H1 (cell line): ENCODE measurements at regions not wholly inside any gene's neighbourhood (a gene's known extent, or its start where the extent isn't known, plus 50 kb on each side); places are given as distances from the start of the nearest gene placed in this dataset.
"Not testable (repeated sequence)": the region's sequence is repeated elsewhere in the genome, so short reads cannot be mapped to it uniquely, and the experiment has no call there.

ENCODE experiments used
- CTCF ChIA-PET: fragments of 300-600 bp; sonication (Branson Sonifier 250); formaldehyde crosslinking; loops from one replicate; lab custom pipeline; 2021; ENCODE audit not compliant: partially characterized antibody; lab: Charles Lee
- POLR2A ChIA-PET: fragments of 300-600 bp; sonication (Branson Sonifier 250); formaldehyde crosslinking; loops from one replicate; lab custom pipeline; 2021; ENCODE audit warnings: inconsistent platforms; ENCODE audit not compliant: partially characterized antibody; lab: Charles Lee
- DNase-seq, 2 experiments: peaks; one replicate each; pipeline versions ENCODE4 v3.0.0 to v3.0.0-alpha.2; 2010 to 2022; ENCODE audit warnings: low spot score in 2 of 2, low read depth in 1 of 2, mixed read lengths in 1 of 2
- FAIRE-seq: peaks from 2 replicates; lab custom pipeline; 2011; peaks lifted over from hg19 to GRCh38; lab: Jason Lieb, UNC
- H2AFZ ChIP-seq: 2 replicates; pipeline ENCODE4 v1.8.1; 2012; ENCODE audit warnings: low read length, inconsistent platforms
- H2AK5ac ChIP-seq: 2 replicates; pipeline ENCODE4 v1.6.1; 2013; ENCODE audit warnings: low read depth, low read length
- H2BK120ac ChIP-seq: replicated peaks from 2 replicates; pipeline ENCODE3; 2013; ENCODE audit warnings: low read depth, low read length, inconsistent platforms
- H2BK12ac ChIP-seq: 2 replicates; pipeline ENCODE4 v1.6.1; 2013; ENCODE audit warnings: low read depth, low read length
- H2BK15ac ChIP-seq: 2 replicates; pipeline ENCODE4 v1.6.1; 2013; ENCODE audit warnings: low read length
- H2BK20ac ChIP-seq: 2 replicates; pipeline ENCODE4 v1.6.1; 2013; ENCODE audit warnings: low read length
- H2BK5ac ChIP-seq: 2 replicates; pipeline ENCODE4 v1.6.1; 2013; ENCODE audit warnings: low read depth, low read length
- H3K14ac ChIP-seq: 2 replicates; pipeline ENCODE4 v1.6.1; 2013; ENCODE audit warnings: inconsistent platforms; ENCODE audit not compliant: insufficient read length
- H3K18ac ChIP-seq: 2 replicates; pipeline ENCODE4 v1.6.1; 2013; ENCODE audit warnings: low read length; ENCODE audit errors: extremely low read depth
- H3K23ac ChIP-seq: 2 replicates; pipeline ENCODE4 v1.6.1; 2013; ENCODE audit warnings: inconsistent platforms; ENCODE audit not compliant: insufficient read length
- H3K23me2 ChIP-seq: 2 replicates; pipeline ENCODE4 v1.6.1; 2013; ENCODE audit warnings: low read depth, low read length
- H3K27ac ChIP-seq: 2 replicates; pipeline ENCODE4 v1.6.1; 2011; ENCODE audit warnings: low read depth, low read length, inconsistent platforms
- H3K27me3 ChIP-seq, 4 experiments: replicated peaks in 1 of 4; 1 replicate in 1 of 4; 2 replicates in 3 of 4; pipeline versions ENCODE4 v1.6.1 to v1.8.1; 2011 to 2013; ENCODE audit warnings: low read length in 3 of 4, mild to moderate bottlenecking in 3 of 4, inconsistent platforms in 2 of 4, mixed read lengths in 2 of 4, moderate library complexity in 1 of 4; ENCODE audit not compliant: control insufficient read depth in 3 of 4, insufficient read depth in 3 of 4; ENCODE audit errors: extremely low read depth in 1 of 4
- H3K36me3 ChIP-seq, 4 experiments: 2 replicates each; pipeline versions ENCODE4 v1.6.1 to v1.8.1; 2011 to 2013; ENCODE audit warnings: mild to moderate bottlenecking in 4 of 4, low read length in 3 of 4, moderate library complexity in 2 of 4, control low read depth in 1 of 4, inconsistent platforms in 1 of 4; ENCODE audit not compliant: insufficient read depth in 4 of 4, control insufficient read depth in 2 of 4
- H3K4ac ChIP-seq: replicated peaks from 2 replicates; pipeline ENCODE3; 2013; ENCODE audit warnings: low read length, low read depth, mixed read lengths, inconsistent platforms; ENCODE audit not compliant: insufficient read length
- H3K4me1 ChIP-seq, 4 experiments: replicated peaks in 1 of 4; 1 replicate in 1 of 4; 2 replicates in 3 of 4; pipeline versions ENCODE4 v1.6.1 to v1.8.1; 2011 to 2013; ENCODE audit warnings: low read length in 3 of 4, inconsistent platforms in 2 of 4, mixed read lengths in 1 of 4; ENCODE audit not compliant: insufficient read depth in 4 of 4, control insufficient read depth in 3 of 4
- H3K4me2 ChIP-seq, 2 experiments: 2 replicates each; pipeline versions ENCODE4 v1.6.1 to v1.8.1; 2011 to 2013; ENCODE audit warnings: low read depth in 2 of 2, low read length in 2 of 2, control low read depth in 1 of 2, inconsistent platforms in 1 of 2, mild to moderate bottlenecking in 1 of 2; ENCODE audit not compliant: insufficient read depth in 1 of 2
- H3K4me3 ChIP-seq, 4 experiments: fragments of 200-600, 300-600 bp in 1 of 4; sonication (generic), shearing (Covaris generic), sonication (Bioruptor Twin) in 1 of 4; 2 replicates each; pipeline versions ENCODE4 v1.5.1 to v1.8.1; 2011 to 2016; ENCODE audit warnings: low read length in 4 of 4, low read depth in 3 of 4, control low read depth in 2 of 4, inconsistent platforms in 2 of 4, mild to moderate bottlenecking in 2 of 4, mixed read lengths in 1 of 4, moderate library complexity in 1 of 4; ENCODE audit not compliant: insufficient read depth in 2 of 4; ENCODE audit errors: extremely low read depth in 1 of 4
- H3K56ac ChIP-seq: replicated peaks from 2 replicates; pipeline ENCODE3; 2013; ENCODE audit warnings: low read depth, mild to moderate bottlenecking, mixed read lengths, low read length, inconsistent platforms; ENCODE audit not compliant: insufficient read length
- H3K79me1 ChIP-seq: 2 replicates; pipeline ENCODE4 v1.6.1; 2013; ENCODE audit warnings: low read depth, low read length, control low read depth
- H3K79me2 ChIP-seq, 2 experiments: 2 replicates each; pipeline versions ENCODE4 v1.6.1 to v1.8.1; 2012 to 2013; ENCODE audit warnings: low read length in 2 of 2, mild to moderate bottlenecking in 2 of 2, inconsistent platforms in 1 of 2; ENCODE audit not compliant: insufficient read depth in 2 of 2, control insufficient read depth in 1 of 2
- H3K9ac ChIP-seq, 4 experiments: replicated peaks in 1 of 4; 1 replicate in 1 of 4; 2 replicates in 3 of 4; pipeline versions ENCODE4 v1.6.1 to v1.8.1; 2011 to 2013; ENCODE audit warnings: low read depth in 3 of 4, low read length in 3 of 4, control low read depth in 2 of 4, mild to moderate bottlenecking in 2 of 4, moderate library complexity in 2 of 4, inconsistent platforms in 1 of 4; ENCODE audit errors: extremely low read depth in 1 of 4
- H3K9me3 ChIP-seq, 2 experiments: 2 replicates each; pipeline versions ENCODE4 v1.6.1 to v1.8.1; 2012 to 2013; ENCODE audit warnings: mild to moderate bottlenecking in 2 of 2, moderate library complexity in 2 of 2, control low read depth in 1 of 2, inconsistent platforms in 1 of 2, low read depth in 1 of 2, low read length in 1 of 2, mixed read lengths in 1 of 2; ENCODE audit not compliant: insufficient read depth in 2 of 2
- H4K20me1 ChIP-seq, 2 experiments: replicated peaks in 1 of 2; 2 replicates each; pipeline versions ENCODE3 to v1.8.1; 2011 to 2013; ENCODE audit warnings: inconsistent platforms in 2 of 2, low read length in 2 of 2, mild to moderate bottlenecking in 1 of 2; ENCODE audit not compliant: insufficient read depth in 2 of 2, control insufficient read depth in 1 of 2
- H4K5ac ChIP-seq: 2 replicates; pipeline ENCODE4 v1.6.1; 2013; ENCODE audit warnings: low read length, low read depth, mixed read lengths, inconsistent platforms; ENCODE audit not compliant: insufficient read length
- H4K8ac ChIP-seq: 2 replicates; pipeline ENCODE4 v1.8.0; 2013; ENCODE audit warnings: mild to moderate bottlenecking, moderate library complexity, low read length, inconsistent platforms; ENCODE audit not compliant: insufficient read depth; ENCODE audit errors: extremely low read depth
- H4K91ac ChIP-seq: replicated peaks from 2 replicates; pipeline ENCODE3; 2013; ENCODE audit warnings: low read length, mixed read lengths, inconsistent platforms; ENCODE audit not compliant: insufficient read length
- WGBS, 2 experiments: shearing (Covaris generic) in 1 of 2; methylation state at CpG; one replicate each; pipeline versions ENCODE4 v1.1.6 to v1.1.7; 2013 to 2015; ENCODE audit warnings: low lambda C conversion rate in 2 of 2, mixed read lengths in 2 of 2, inconsistent platforms in 1 of 2, low coverage in 1 of 2, missing lambda C conversion rate in 1 of 2; ENCODE audit not compliant: insufficient replicate concordance in 2 of 2, insufficient coverage in 1 of 2, insufficient read length in 1 of 2; ENCODE audit errors: extremely low coverage in 1 of 2, missing lambda C conversion rate in 1 of 2; 5-methylcytosine and 5-hydroxymethylcytosine counted together

- H3K23me2 ChIP-seq, H3K27ac ChIP-seq, FAIRE-seq, H4K8ac ChIP-seq, H3K23ac ChIP-seq, H2AK5ac ChIP-seq, H3K4me1 ChIP-seq, H2BK20ac ChIP-seq, POLR2A ChIA-PET, H3K56ac ChIP-seq, H3K79me2 ChIP-seq, H3K4me2 ChIP-seq, H2BK15ac ChIP-seq, H4K20me1 ChIP-seq, H3K4me3 ChIP-seq, H3K9ac ChIP-seq, H2BK12ac ChIP-seq, H2BK120ac ChIP-seq, DNase-seq, H4K91ac ChIP-seq, H2AFZ ChIP-seq, H2BK5ac ChIP-seq, H4K5ac ChIP-seq, H3K36me3 ChIP-seq, H3K27me3 ChIP-seq, H3K14ac ChIP-seq, H3K79me1 ChIP-seq, H3K18ac ChIP-seq, H3K4ac ChIP-seq: not testable (repeated sequence)
- peaks cover 11% of the 10 kb centered on the region in 2 experiments; a peak in 2 of 4 replicates for H3K9me3 ChIP-seq
- CTCF ChIA-PET: interaction anchor here (1.0 kb wide), 1 partner anchor 23 kb away, joined by 4 read pairs; no protein-coding TSS in a partner anchor
- WGBS, 2 experiments: 89% methylated on average over 1 of the region's 1 CpG; no CpG with 5 or more reads in 1 of the 2 experiments
Measured at GRCh38 chr7:106713452-106713851, 52.5 kb upstream of the CCDC71L start.

- H4K8ac ChIP-seq, H3K9ac ChIP-seq, H3K36me3 ChIP-seq, DNase-seq, H3K79me1 ChIP-seq, H3K56ac ChIP-seq, H4K20me1 ChIP-seq, H3K23me2 ChIP-seq, H4K91ac ChIP-seq, H2AFZ ChIP-seq, H3K4me3 ChIP-seq, H3K23ac ChIP-seq, H3K27ac ChIP-seq, POLR2A ChIA-PET, H2BK5ac ChIP-seq, H2BK120ac ChIP-seq, H2BK12ac ChIP-seq, H3K4me1 ChIP-seq, H3K14ac ChIP-seq, FAIRE-seq, H3K4me2 ChIP-seq, H3K9me3 ChIP-seq, H2AK5ac ChIP-seq, H2BK15ac ChIP-seq, H3K4ac ChIP-seq, H3K18ac ChIP-seq, H2BK20ac ChIP-seq, CTCF ChIA-PET, H3K79me2 ChIP-seq, H3K27me3 ChIP-seq, H4K5ac ChIP-seq: not testable (repeated sequence)
- WGBS, 2 experiments: 95% methylated on average over 6 of the region's 6 CpGs; no CpG with 5 or more reads in 1 of the 2 experiments
Measured at GRCh38 chr7:106714590-106715442, 53.9 kb upstream of the CCDC71L start.
